H1 (cell line): ENCODE measurements at regions not wholly inside any gene's neighbourhood (a gene's known extent, or its start where the extent isn't known, plus 50 kb on each side); places are given as distances from the start of the nearest gene placed in this dataset.

Experiments
- CTCF ChIA-PET: fragments of 300-600 bp; sonication (Branson Sonifier 250); formaldehyde crosslinking; loops from one replicate; lab custom pipeline; 2021; ENCODE audit not compliant: partially characterized antibody; lab: Charles Lee
- POLR2A ChIA-PET: fragments of 300-600 bp; sonication (Branson Sonifier 250); formaldehyde crosslinking; loops from one replicate; lab custom pipeline; 2021; ENCODE audit warnings: inconsistent platforms; ENCODE audit not compliant: partially characterized antibody; lab: Charles Lee
- DNase-seq, 2 experiments: peaks; one replicate each; pipeline versions ENCODE4 v3.0.0 to v3.0.0-alpha.2; 2010 to 2022; ENCODE audit warnings: low spot score in 2 of 2, low read depth in 1 of 2, mixed read lengths in 1 of 2
- FAIRE-seq: peaks from 2 replicates; lab custom pipeline; 2011; peaks lifted over from hg19 to GRCh38; lab: Jason Lieb, UNC
- H2AFZ ChIP-seq: 2 replicates; pipeline ENCODE4 v1.8.1; 2012; ENCODE audit warnings: low read length, inconsistent platforms
- H2AK5ac ChIP-seq: 2 replicates; pipeline ENCODE4 v1.6.1; 2013; ENCODE audit warnings: low read depth, low read length
- H2BK120ac ChIP-seq: replicated peaks from 2 replicates; pipeline ENCODE3; 2013; ENCODE audit warnings: low read depth, low read length, inconsistent platforms
- H2BK12ac ChIP-seq: 2 replicates; pipeline ENCODE4 v1.6.1; 2013; ENCODE audit warnings: low read depth, low read length
- H2BK15ac ChIP-seq: 2 replicates; pipeline ENCODE4 v1.6.1; 2013; ENCODE audit warnings: low read length
- H2BK20ac ChIP-seq: 2 replicates; pipeline ENCODE4 v1.6.1; 2013; ENCODE audit warnings: low read length
- H2BK5ac ChIP-seq: 2 replicates; pipeline ENCODE4 v1.6.1; 2013; ENCODE audit warnings: low read depth, low read length
- H3K14ac ChIP-seq: 2 replicates; pipeline ENCODE4 v1.6.1; 2013; ENCODE audit warnings: inconsistent platforms; ENCODE audit not compliant: insufficient read length
- H3K18ac ChIP-seq: 2 replicates; pipeline ENCODE4 v1.6.1; 2013; ENCODE audit warnings: low read length; ENCODE audit errors: extremely low read depth
- H3K23ac ChIP-seq: 2 replicates; pipeline ENCODE4 v1.6.1; 2013; ENCODE audit warnings: inconsistent platforms; ENCODE audit not compliant: insufficient read length
- H3K23me2 ChIP-seq: 2 replicates; pipeline ENCODE4 v1.6.1; 2013; ENCODE audit warnings: low read depth, low read length
- H3K27ac ChIP-seq: 2 replicates; pipeline ENCODE4 v1.6.1; 2011; ENCODE audit warnings: low read depth, low read length, inconsistent platforms
- H3K27me3 ChIP-seq, 4 experiments: replicated peaks in 1 of 4; 1 replicate in 1 of 4; 2 replicates in 3 of 4; pipeline versions ENCODE4 v1.6.1 to v1.8.1; 2011 to 2013; ENCODE audit warnings: low read length in 3 of 4, mild to moderate bottlenecking in 3 of 4, inconsistent platforms in 2 of 4, mixed read lengths in 2 of 4, moderate library complexity in 1 of 4; ENCODE audit not compliant: control insufficient read depth in 3 of 4, insufficient read depth in 3 of 4; ENCODE audit errors: extremely low read depth in 1 of 4
- H3K36me3 ChIP-seq, 4 experiments: 2 replicates each; pipeline versions ENCODE4 v1.6.1 to v1.8.1; 2011 to 2013; ENCODE audit warnings: mild to moderate bottlenecking in 4 of 4, low read length in 3 of 4, moderate library complexity in 2 of 4, control low read depth in 1 of 4, inconsistent platforms in 1 of 4; ENCODE audit not compliant: insufficient read depth in 4 of 4, control insufficient read depth in 2 of 4
- H3K4ac ChIP-seq: replicated peaks from 2 replicates; pipeline ENCODE3; 2013; ENCODE audit warnings: low read length, low read depth, mixed read lengths, inconsistent platforms; ENCODE audit not compliant: insufficient read length
- H3K4me1 ChIP-seq, 4 experiments: replicated peaks in 1 of 4; 1 replicate in 1 of 4; 2 replicates in 3 of 4; pipeline versions ENCODE4 v1.6.1 to v1.8.1; 2011 to 2013; ENCODE audit warnings: low read length in 3 of 4, inconsistent platforms in 2 of 4, mixed read lengths in 1 of 4; ENCODE audit not compliant: insufficient read depth in 4 of 4, control insufficient read depth in 3 of 4
- H3K4me2 ChIP-seq, 2 experiments: 2 replicates each; pipeline versions ENCODE4 v1.6.1 to v1.8.1; 2011 to 2013; ENCODE audit warnings: low read depth in 2 of 2, low read length in 2 of 2, control low read depth in 1 of 2, inconsistent platforms in 1 of 2, mild to moderate bottlenecking in 1 of 2; ENCODE audit not compliant: insufficient read depth in 1 of 2
- H3K4me3 ChIP-seq, 4 experiments: fragments of 200-600, 300-600 bp in 1 of 4; sonication (generic), shearing (Covaris generic), sonication (Bioruptor Twin) in 1 of 4; 2 replicates each; pipeline versions ENCODE4 v1.5.1 to v1.8.1; 2011 to 2016; ENCODE audit warnings: low read length in 4 of 4, low read depth in 3 of 4, control low read depth in 2 of 4, inconsistent platforms in 2 of 4, mild to moderate bottlenecking in 2 of 4, mixed read lengths in 1 of 4, moderate library complexity in 1 of 4; ENCODE audit not compliant: insufficient read depth in 2 of 4; ENCODE audit errors: extremely low read depth in 1 of 4
- H3K56ac ChIP-seq: replicated peaks from 2 replicates; pipeline ENCODE3; 2013; ENCODE audit warnings: low read depth, mild to moderate bottlenecking, mixed read lengths, low read length, inconsistent platforms; ENCODE audit not compliant: insufficient read length
- H3K79me1 ChIP-seq: 2 replicates; pipeline ENCODE4 v1.6.1; 2013; ENCODE audit warnings: low read depth, low read length, control low read depth
- H3K79me2 ChIP-seq, 2 experiments: 2 replicates each; pipeline versions ENCODE4 v1.6.1 to v1.8.1; 2012 to 2013; ENCODE audit warnings: low read length in 2 of 2, mild to moderate bottlenecking in 2 of 2, inconsistent platforms in 1 of 2; ENCODE audit not compliant: insufficient read depth in 2 of 2, control insufficient read depth in 1 of 2
- H3K9ac ChIP-seq, 4 experiments: replicated peaks in 1 of 4; 1 replicate in 1 of 4; 2 replicates in 3 of 4; pipeline versions ENCODE4 v1.6.1 to v1.8.1; 2011 to 2013; ENCODE audit warnings: low read depth in 3 of 4, low read length in 3 of 4, control low read depth in 2 of 4, mild to moderate bottlenecking in 2 of 4, moderate library complexity in 2 of 4, inconsistent platforms in 1 of 4; ENCODE audit errors: extremely low read depth in 1 of 4
- H3K9me3 ChIP-seq, 2 experiments: 2 replicates each; pipeline versions ENCODE4 v1.6.1 to v1.8.1; 2012 to 2013; ENCODE audit warnings: mild to moderate bottlenecking in 2 of 2, moderate library complexity in 2 of 2, control low read depth in 1 of 2, inconsistent platforms in 1 of 2, low read depth in 1 of 2, low read length in 1 of 2, mixed read lengths in 1 of 2; ENCODE audit not compliant: insufficient read depth in 2 of 2
- H4K20me1 ChIP-seq, 2 experiments: replicated peaks in 1 of 2; 2 replicates each; pipeline versions ENCODE3 to v1.8.1; 2011 to 2013; ENCODE audit warnings: inconsistent platforms in 2 of 2, low read length in 2 of 2, mild to moderate bottlenecking in 1 of 2; ENCODE audit not compliant: insufficient read depth in 2 of 2, control insufficient read depth in 1 of 2
- H4K5ac ChIP-seq: 2 replicates; pipeline ENCODE4 v1.6.1; 2013; ENCODE audit warnings: low read length, low read depth, mixed read lengths, inconsistent platforms; ENCODE audit not compliant: insufficient read length
- H4K8ac ChIP-seq: 2 replicates; pipeline ENCODE4 v1.8.0; 2013; ENCODE audit warnings: mild to moderate bottlenecking, moderate library complexity, low read length, inconsistent platforms; ENCODE audit not compliant: insufficient read depth; ENCODE audit errors: extremely low read depth
- H4K91ac ChIP-seq: replicated peaks from 2 replicates; pipeline ENCODE3; 2013; ENCODE audit warnings: low read length, mixed read lengths, inconsistent platforms; ENCODE audit not compliant: insufficient read length
- GABPA ChIP-seq: IDR thresholded peaks from 2 replicates; pipeline ENCODE4 v1.6.1; 2011; ENCODE audit warnings: mild to moderate bottlenecking, low read length, moderate library complexity, borderline replicate concordance; ENCODE audit not compliant: insufficient read depth
- KDM4A ChIP-seq: IDR thresholded peaks from one replicate; pipeline ENCODE4 v1.7.1; 2012; ENCODE audit warnings: low read depth, mild to moderate bottlenecking, moderate library complexity, low read length, inconsistent platforms; ENCODE audit not compliant: severe bottlenecking
- NANOG ChIP-seq: IDR thresholded peaks from 2 replicates; pipeline ENCODE4 v1.6.1; 2011; ENCODE audit warnings: low read length, low read depth, mild to moderate bottlenecking, inconsistent platforms; ENCODE audit not compliant: insufficient read depth, poor library complexity, severe bottlenecking
- NRF1 ChIP-seq: IDR thresholded peaks from 2 replicates; pipeline ENCODE4 v1.6.1; 2011; ENCODE audit warnings: mild to moderate bottlenecking, low read depth, low read length, improper control_type of control experiment
- POU5F1 ChIP-seq: IDR thresholded peaks from 2 replicates; pipeline ENCODE4 v1.6.1; 2011; ENCODE audit warnings: low read depth, mild to moderate bottlenecking, low read length, moderate library complexity
- SUZ12 ChIP-seq: fragments of 200-600 bp; sonication (generic); IDR thresholded peaks from 2 replicates; pipeline ENCODE4 v1.6.1; 2012; ENCODE audit warnings: mild to moderate bottlenecking, inconsistent platforms, low read length, moderate library complexity, mixed read lengths
- TCF12 ChIP-seq: IDR thresholded peaks from 2 replicates; pipeline ENCODE4 v1.6.1; 2011; ENCODE audit warnings: low read depth, mild to moderate bottlenecking, low read length
- TEAD4 ChIP-seq: IDR thresholded peaks from 2 replicates; pipeline ENCODE4 v1.6.1; 2012; ENCODE audit warnings: low read depth, low read length, inconsistent platforms, mixed read lengths
- WGBS, 2 experiments: shearing (Covaris generic) in 1 of 2; methylation state at CpG; one replicate each; pipeline versions ENCODE4 v1.1.6 to v1.1.7; 2013 to 2015; ENCODE audit warnings: low lambda C conversion rate in 2 of 2, mixed read lengths in 2 of 2, inconsistent platforms in 1 of 2, low coverage in 1 of 2, missing lambda C conversion rate in 1 of 2; ENCODE audit not compliant: insufficient replicate concordance in 2 of 2, insufficient coverage in 1 of 2, insufficient read length in 1 of 2; ENCODE audit errors: extremely low coverage in 1 of 2, missing lambda C conversion rate in 1 of 2; 5-methylcytosine and 5-hydroxymethylcytosine counted together

GRCh38 chr16:63422715-63423114 lies 1386.5 kb upstream of the CDH8 start:
- 95% methylated on average over 2 of the region's 2 CpGs; no CpG with 5 or more reads in 1 of the 2 experiments for WGBS, 2 experiments

More at GRCh38 chr16:63422715-63423114, 1386.5 kb upstream of the CDH8 start:
- H3K4ac ChIP-seq, result no peak overlapping the region
- H4K8ac ChIP-seq, result no peak overlapping the region
- no peak overlapping the region for H2AK5ac ChIP-seq
- no peaks in the 10 kb centered on the region for H3K36me3 ChIP-seq
- H3K4me2 ChIP-seq, result no peak overlapping the region
- CTCF ChIA-PET, result interaction anchor here (0.6 to 0.9 kb wide), 6 partner anchors 9 to 387 kb away, joined by 3 read pairs; no protein-coding TSS in a partner anchor
- H3K27ac ChIP-seq, result no peak overlapping the region
- no peaks in the 10 kb centered on the region for H4K20me1 ChIP-seq
- no peak overlapping the region for H3K14ac ChIP-seq
- H2BK12ac ChIP-seq, result no peak overlapping the region
- no peak overlapping the region for H3K23ac ChIP-seq
- no peak for DNase-seq
- H4K91ac ChIP-seq, result no peak overlapping the region
- no peaks in the 10 kb centered on the region for H3K27me3 ChIP-seq
- H3K4me1 ChIP-seq, result no peaks in the 10 kb centered on the region
- H3K79me1 ChIP-seq, result no peaks in the 10 kb centered on the region
- TF ChIP-seq NANOG (no peak), SUZ12 (no peak), GABPA (no peak), POU5F1 (no peak), KDM4A (no peak), NRF1 (no peak), TCF12 (no peak), TEAD4 (no peak)
- H4K5ac ChIP-seq, result no peak overlapping the region
- H2AFZ ChIP-seq, result no peak overlapping the region
- H3K23me2 ChIP-seq, result no peaks in the 10 kb centered on the region
- H2BK15ac ChIP-seq, result no peak overlapping the region
- H2BK20ac ChIP-seq, result no peak overlapping the region
- H2BK120ac ChIP-seq, result no peak overlapping the region
- H2BK5ac ChIP-seq, result no peak overlapping the region
- POLR2A ChIA-PET, result interaction anchor here (0.6 kb wide), 1 partner anchor 172 kb away, joined by 3 read pairs; no protein-coding TSS in a partner anchor
- H3K9ac ChIP-seq, result no peak overlapping the region
- no peak overlapping the region for H3K18ac ChIP-seq
- FAIRE-seq, result no peak
- H3K79me2 ChIP-seq, result no peaks in the 10 kb centered on the region
- H3K56ac ChIP-seq, result no peak overlapping the region
- no peaks in the 10 kb centered on the region for H3K9me3 ChIP-seq
- no peak overlapping the region for H3K4me3 ChIP-seq
